Panc1 (cell line): ENCODE measurements at regions not wholly inside any gene's neighbourhood (a gene's known extent, or its start where the extent isn't known, plus 50 kb on each side); places are given as distances from the start of the nearest gene placed in this dataset.

Experiments
- ATAC-seq: fragments of 200-7000 bp; cut with Tn5 transposase; 2 replicates; pipeline ENCODE4 v1.9.1; 2020; ENCODE audit warnings: mild to moderate bottlenecking, moderate library complexity
- BruUV-seq: library from RNA; stranded (reverse); fragments of 400-500 nt; replicated peaks from 2 replicates; lab custom pipeline; 2021; lab: Mats Ljungman, UMichigan
- CTCF ChIA-PET: fragments of 300-600 bp; sonication (Branson Sonifier 250); formaldehyde crosslinking; loops from one replicate; lab custom pipeline; 2022; ENCODE audit warnings: antibody characterized with exemption; lab: Charles Lee
- POLR2A ChIA-PET: fragments of 300-600 bp; sonication (Branson Sonifier 250); formaldehyde crosslinking; loops from one replicate; lab custom pipeline; 2022; ENCODE audit warnings: antibody characterized with exemption; lab: Charles Lee
- DNase-seq: peaks from one replicate; pipeline ENCODE4 v3.0.0-alpha.2; 2010; ENCODE audit warnings: low read depth, low spot score
- H3K27ac ChIP-seq: 2 replicates; pipeline ENCODE4 v1.5.1; 2011; ENCODE audit warnings: mild to moderate bottlenecking, low read length, inconsistent platforms
- H3K27me3 ChIP-seq: fragments of 200-500 bp; sonication (Bioruptor generic); 2 replicates; pipeline ENCODE4 v1.6.0; 2014; ENCODE audit warnings: low read length, inconsistent platforms; ENCODE audit not compliant: control insufficient read depth, insufficient read depth
- H3K36me3 ChIP-seq: fragments of 200-500 bp; sonication (Bioruptor generic); 2 replicates; pipeline ENCODE4 v1.5.1; 2014; ENCODE audit warnings: inconsistent platforms, mild to moderate bottlenecking, low read length, moderate library complexity; ENCODE audit not compliant: control insufficient read depth, insufficient read depth
- H3K4me1 ChIP-seq: 2 replicates; pipeline ENCODE4 v1.5.1; 2011; ENCODE audit warnings: inconsistent platforms, mild to moderate bottlenecking, low read length, moderate library complexity; ENCODE audit not compliant: control insufficient read depth, insufficient read depth
- H3K4me3 ChIP-seq, 2 experiments: 2 replicates each; pipeline ENCODE4 v1.5.1; 2011 to 2012; ENCODE audit warnings: low read depth in 2 of 2, low read length in 2 of 2, mild to moderate bottlenecking in 2 of 2, inconsistent platforms in 1 of 2, moderate library complexity in 1 of 2
- H3K9me3 ChIP-seq: fragments of 200-500 bp; sonication (Bioruptor generic); 2 replicates; pipeline ENCODE4 v1.5.1; 2014; ENCODE audit warnings: low read depth, mild to moderate bottlenecking, inconsistent platforms, low read length, moderate library complexity; ENCODE audit not compliant: control insufficient read depth, insufficient read depth
- CTCF ChIP-seq: fragments of 450-650 bp; IDR thresholded peaks from 2 replicates; pipeline ENCODE4 v1.5.1; 2017; ENCODE audit warnings: mild to moderate bottlenecking
- POLR2AphosphoS5 ChIP-seq: IDR thresholded peaks from 2 replicates; pipeline ENCODE4 v1.6.1; 2012; ENCODE audit warnings: mild to moderate bottlenecking, low read depth, low read length, moderate library complexity
- SIN3A ChIP-seq: IDR thresholded peaks from 2 replicates; pipeline ENCODE4 v1.6.1; 2012; ENCODE audit warnings: low read depth, mild to moderate bottlenecking, low read length, moderate library complexity, borderline replicate concordance; ENCODE audit not compliant: insufficient read depth
- TCF7L2 ChIP-seq: IDR thresholded peaks from 2 replicates; pipeline ENCODE4 v1.6.1; 2011; ENCODE audit warnings: mild to moderate bottlenecking, low read depth, low read length, inconsistent platforms
- in situ Hi-C: cut with HindIII; loops from 2 replicates; pipeline ENCODE4 v1.10.0; 2016; ENCODE audit warnings: low sequenced_read_pairs, low pct_unique_long_range_greater_than_20kb
- intact Hi-C: fragments of 100-400 bp; cut with micrococcal nuclease; formaldehyde crosslinking; loops from one replicate; pipeline ENCODE4 v1.10.0; 2022; ENCODE audit not compliant: unreplicated experiment
- TF ChIP-seq, protein P1 (sequence below), 2 experiments: IDR thresholded peaks; 2 replicates each; pipeline ENCODE4 v1.6.1; 2011 to 2012; ENCODE audit warnings: low read depth in 2 of 2, control low read depth in 1 of 2, low read length in 1 of 2, mild to moderate bottlenecking in 1 of 2, moderate library complexity in 1 of 2; ENCODE audit not compliant: insufficient read depth in 1 of 2

DNA sequence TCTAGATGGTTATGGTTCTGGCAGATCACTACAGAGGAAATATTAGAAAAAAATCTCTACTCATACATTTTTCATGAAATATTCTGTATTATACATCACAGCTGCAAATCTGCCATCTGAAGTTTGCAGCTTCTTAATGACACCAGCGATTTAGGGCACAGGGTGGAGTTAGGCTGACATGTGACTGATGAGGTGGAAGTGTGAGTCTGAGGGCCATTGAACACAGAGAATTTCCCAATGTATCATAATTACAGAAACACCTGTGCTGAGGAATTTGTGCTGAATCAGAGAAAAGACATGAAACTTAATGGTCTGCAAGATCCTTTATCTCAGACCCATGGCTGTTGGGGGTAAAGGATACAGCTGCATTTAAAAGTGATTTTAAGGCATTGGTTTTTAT lies 2025.6 kb upstream of the AGA start:
- CTCF ChIA-PET, result no interaction called here

GRCh38 chr4:179472164-179472563 lies 2029.9 kb upstream of the AGA start:
- Histone ChIP-seq H3K36me3 (no peaks in the 10 kb centered on the region), H3K27me3 (no peaks in the 10 kb centered on the region), H3K27ac (no peak overlapping the region), H3K4me3 (no peak overlapping the region), H3K9me3 (no peaks in the 10 kb centered on the region), H3K4me1 (no peaks in the 10 kb centered on the region)
- DNase-seq (no peak), ATAC-seq (no peak)
- no TSS peak for BruUV-seq
- in situ Hi-C loops (no loop called here), intact Hi-C loops (no loop called here)
- CTCF ChIA-PET, result no interaction called here
- TF ChIP-seq CTCF (no peak), POLR2AphosphoS5 (no peak), SIN3A (no peak), TCF7L2 (no peak)
- TF ChIP-seq, protein P1, sequence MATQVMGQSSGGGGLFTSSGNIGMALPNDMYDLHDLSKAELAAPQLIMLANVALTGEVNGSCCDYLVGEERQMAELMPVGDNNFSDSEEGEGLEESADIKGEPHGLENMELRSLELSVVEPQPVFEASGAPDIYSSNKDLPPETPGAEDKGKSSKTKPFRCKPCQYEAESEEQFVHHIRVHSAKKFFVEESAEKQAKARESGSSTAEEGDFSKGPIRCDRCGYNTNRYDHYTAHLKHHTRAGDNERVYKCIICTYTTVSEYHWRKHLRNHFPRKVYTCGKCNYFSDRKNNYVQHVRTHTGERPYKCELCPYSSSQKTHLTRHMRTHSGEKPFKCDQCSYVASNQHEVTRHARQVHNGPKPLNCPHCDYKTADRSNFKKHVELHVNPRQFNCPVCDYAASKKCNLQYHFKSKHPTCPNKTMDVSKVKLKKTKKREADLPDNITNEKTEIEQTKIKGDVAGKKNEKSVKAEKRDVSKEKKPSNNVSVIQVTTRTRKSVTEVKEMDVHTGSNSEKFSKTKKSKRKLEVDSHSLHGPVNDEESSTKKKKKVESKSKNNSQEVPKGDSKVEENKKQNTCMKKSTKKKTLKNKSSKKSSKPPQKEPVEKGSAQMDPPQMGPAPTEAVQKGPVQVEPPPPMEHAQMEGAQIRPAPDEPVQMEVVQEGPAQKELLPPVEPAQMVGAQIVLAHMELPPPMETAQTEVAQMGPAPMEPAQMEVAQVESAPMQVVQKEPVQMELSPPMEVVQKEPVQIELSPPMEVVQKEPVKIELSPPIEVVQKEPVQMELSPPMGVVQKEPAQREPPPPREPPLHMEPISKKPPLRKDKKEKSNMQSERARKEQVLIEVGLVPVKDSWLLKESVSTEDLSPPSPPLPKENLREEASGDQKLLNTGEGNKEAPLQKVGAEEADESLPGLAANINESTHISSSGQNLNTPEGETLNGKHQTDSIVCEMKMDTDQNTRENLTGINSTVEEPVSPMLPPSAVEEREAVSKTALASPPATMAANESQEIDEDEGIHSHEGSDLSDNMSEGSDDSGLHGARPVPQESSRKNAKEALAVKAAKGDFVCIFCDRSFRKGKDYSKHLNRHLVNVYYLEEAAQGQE (IDR thresholded peaks at IDR 0.05; ENCODE audit: insufficient read depth in 1 of 2, low read depth in 2 of 2, low read length in 1 of 2), result no peak
- POLR2A ChIA-PET, result no interaction called here

More for the DNA sequence above, 2025.6 kb upstream of the AGA start:
- POLR2A ChIA-PET, result no interaction called here
- no peaks in the 10 kb centered on the region for H3K36me3 ChIP-seq
- BruUV-seq, result no TSS peak
- H3K9me3 ChIP-seq, result no peaks in the 10 kb centered on the region
- in situ Hi-C loops, result no loop called here
- H3K4me1 ChIP-seq, result no peaks in the 10 kb centered on the region
- ATAC-seq (no peak), DNase-seq (no peak)
- TF ChIP-seq, protein P1 (IDR thresholded peaks at IDR 0.05; ENCODE audit: insufficient read depth in 1 of 2, low read depth in 2 of 2, low read length in 1 of 2), result no peak
- TF ChIP-seq SIN3A (no peak), TCF7L2 (no peak), POLR2AphosphoS5 (no peak), CTCF (no peak)
- no peaks in the 10 kb centered on the region for H3K27me3 ChIP-seq
- H3K27ac ChIP-seq, result no peak overlapping the region
- intact Hi-C loops, result no loop called here
- H3K4me3 ChIP-seq, result no peak overlapping the region
